ENCODE measurements at regions not wholly inside any gene's neighbourhood (a gene's known extent, or its start where the extent isn't known, plus 50 kb on each side); places are given as distances from the start of the nearest gene placed in this dataset.

DNA sequence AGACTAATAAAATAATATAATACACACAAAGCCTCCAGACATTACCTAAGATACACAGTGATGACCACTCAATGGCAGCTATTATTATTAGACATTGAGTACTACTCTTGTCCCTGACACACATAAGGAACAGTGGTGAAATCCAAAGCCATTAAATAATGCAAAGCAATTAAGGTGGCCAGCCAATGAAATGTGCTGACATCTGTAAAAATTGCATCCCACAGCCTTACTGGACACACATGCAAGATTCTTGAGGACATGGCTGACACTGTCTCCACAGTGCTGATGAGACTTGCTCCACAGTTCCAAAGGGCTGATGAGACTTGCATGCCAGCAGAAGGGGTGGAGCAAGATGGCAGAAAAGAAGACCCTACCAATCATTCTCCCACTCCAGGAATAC lies 447.5 kb downstream of the IRX1 start:
- Mint-ChIP-seq H3K27me3 (ENCODE audit: low read depth) (no peaks in the 10 kb centered on the region), H3K9me3 (ENCODE audit: insufficient read depth) (peaks cover 17% of the 10 kb centered on the region), H3K36me3 (ENCODE audit: low read depth) (peaks cover 3% of the 10 kb centered on the region), H3K27ac (no peak overlapping the region), H3K4me1 (ENCODE audit: low read depth) (peaks cover 10% of the 10 kb centered on the region), H3K4me3 (no peak overlapping the region)
- DNase-seq, result no peak
- ChIA-PET POLR2A (no interaction called here), CTCF (no interaction called here)
- no peak for ATAC-seq

DNA sequence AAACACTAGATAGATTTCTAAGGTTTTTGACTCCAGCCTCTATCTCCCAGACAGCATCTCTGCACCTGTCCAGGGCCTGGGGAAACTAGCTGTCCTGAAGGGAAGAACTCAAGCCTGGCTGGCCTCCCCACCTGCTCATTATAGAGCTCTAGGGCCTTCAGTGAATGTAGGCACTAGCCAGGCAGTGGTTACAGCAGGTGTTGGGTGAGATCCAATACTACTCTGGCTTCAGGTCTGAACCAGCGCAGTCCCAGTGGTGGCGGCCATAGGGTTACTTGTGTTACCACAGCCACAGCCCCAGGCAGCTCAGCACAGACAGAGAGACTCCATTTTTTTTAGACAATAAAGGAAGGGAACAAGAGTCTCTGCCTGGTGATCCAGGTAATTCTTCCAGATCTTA lies 449.2 kb downstream of the IRX1 start:
- ChIA-PET POLR2A (no interaction called here), CTCF (no interaction called here)
- no peak for ATAC-seq
- DNase-seq, result no peak
- Mint-ChIP-seq H3K4me3 (no peak overlapping the region), H3K27ac (no peak overlapping the region), H3K27me3 (ENCODE audit: low read depth) (no peaks in the 10 kb centered on the region), H3K9me3 (ENCODE audit: insufficient read depth) (peaks cover 17% of the 10 kb centered on the region), H3K36me3 (ENCODE audit: low read depth) (peaks cover 3% of the 10 kb centered on the region), H3K4me1 (ENCODE audit: low read depth) (peaks cover 10% of the 10 kb centered on the region)

DNA sequence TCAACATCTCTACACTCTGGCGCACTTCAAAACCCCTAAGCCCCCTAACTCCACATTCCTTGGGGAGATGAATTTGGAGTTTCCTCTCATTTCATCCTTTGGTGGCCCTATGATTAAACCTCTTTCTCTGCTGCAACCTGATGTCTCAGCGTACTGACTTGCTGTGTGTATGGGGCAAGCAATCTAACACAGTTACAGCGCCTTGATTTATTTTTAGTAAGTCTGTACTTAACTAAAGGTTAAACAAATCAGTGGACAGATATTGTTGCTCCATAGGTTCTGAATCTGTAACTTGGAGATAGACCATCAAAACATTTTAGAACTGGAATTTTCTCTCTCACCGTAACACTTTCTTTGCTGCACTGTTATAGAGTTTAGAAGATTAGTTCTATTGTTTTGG lies 452.8 kb downstream of the IRX1 start:
- H3K36me3 Mint-ChIP-seq (ENCODE audit: low read depth), result no peaks in the 10 kb centered on the region
- ChIA-PET POLR2A (no interaction called here), CTCF (no interaction called here)
- DNase-seq, result no peak
- no peak for ATAC-seq
- H3K4me1 Mint-ChIP-seq (ENCODE audit: low read depth), result no peaks in the 10 kb centered on the region
- H3K9me3 Mint-ChIP-seq (ENCODE audit: insufficient read depth), result peaks cover 7% of the 10 kb centered on the region
- no peak overlapping the region for H3K27ac Mint-ChIP-seq
- no peaks in the 10 kb centered on the region for H3K27me3 Mint-ChIP-seq (ENCODE audit: low read depth)
- no peak overlapping the region for H3K4me3 Mint-ChIP-seq

DNA sequence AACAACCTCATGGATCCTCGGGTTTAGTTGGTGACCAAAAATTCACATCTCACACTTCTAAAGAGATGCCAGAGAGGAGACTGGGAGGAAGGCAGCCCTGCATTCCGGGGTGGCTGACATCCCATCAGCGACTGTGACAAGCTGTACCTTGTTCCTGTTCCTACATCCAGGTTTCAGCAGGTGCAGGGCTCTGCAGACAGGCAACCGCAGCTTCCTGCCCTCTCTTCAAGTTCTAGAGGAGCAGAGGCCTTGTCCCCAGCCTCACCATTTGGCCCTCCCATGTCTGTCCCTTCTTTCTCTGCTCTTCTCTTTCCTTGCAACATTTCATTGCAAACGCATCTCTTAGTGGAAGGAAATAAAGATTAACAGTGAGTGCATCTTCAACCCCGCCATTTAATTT lies 454.6 kb downstream of the IRX1 start:
- Mint-ChIP-seq H3K4me3 (no peak overlapping the region), H3K27me3 (ENCODE audit: low read depth) (no peaks in the 10 kb centered on the region), H3K9me3 (ENCODE audit: insufficient read depth) (peaks cover 4% of the 10 kb centered on the region), H3K27ac (no peak overlapping the region), H3K36me3 (ENCODE audit: low read depth) (no peaks in the 10 kb centered on the region), H3K4me1 (ENCODE audit: low read depth) (no peaks in the 10 kb centered on the region)
- ChIA-PET CTCF (no interaction called here), POLR2A (no interaction called here)
- DNase-seq (no peak), ATAC-seq (no peak)

DNA sequence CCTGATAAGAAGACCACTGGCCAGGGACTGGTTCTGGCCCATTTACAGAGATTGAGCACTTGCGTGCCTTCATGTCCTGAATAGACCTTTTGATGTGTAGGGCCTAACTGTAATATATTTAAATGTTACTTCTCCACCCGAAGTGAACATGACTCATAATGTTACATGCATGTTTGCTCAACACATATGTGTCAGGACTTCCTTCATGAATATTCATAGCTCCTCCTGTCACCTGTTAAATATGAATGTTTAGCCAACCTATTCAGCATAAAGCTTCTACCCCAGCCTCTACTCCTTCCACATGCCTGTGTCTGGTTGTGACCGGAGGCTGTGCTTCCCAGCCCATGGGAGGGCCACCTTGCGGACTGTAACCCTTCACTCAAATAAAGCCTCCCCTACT lies 457.5 kb downstream of the IRX1 start:
- Mint-ChIP-seq H3K4me1 (ENCODE audit: low read depth) (no peaks in the 10 kb centered on the region), H3K27me3 (ENCODE audit: low read depth) (no peaks in the 10 kb centered on the region), H3K27ac (no peak overlapping the region), H3K36me3 (ENCODE audit: low read depth) (no peaks in the 10 kb centered on the region), H3K4me3 (no peak overlapping the region), H3K9me3 (ENCODE audit: insufficient read depth) (peaks cover 9% of the 10 kb centered on the region)
- ATAC-seq, result no peak
- no peak for DNase-seq
- ChIA-PET POLR2A (no interaction called here), CTCF (no interaction called here)

DNA sequence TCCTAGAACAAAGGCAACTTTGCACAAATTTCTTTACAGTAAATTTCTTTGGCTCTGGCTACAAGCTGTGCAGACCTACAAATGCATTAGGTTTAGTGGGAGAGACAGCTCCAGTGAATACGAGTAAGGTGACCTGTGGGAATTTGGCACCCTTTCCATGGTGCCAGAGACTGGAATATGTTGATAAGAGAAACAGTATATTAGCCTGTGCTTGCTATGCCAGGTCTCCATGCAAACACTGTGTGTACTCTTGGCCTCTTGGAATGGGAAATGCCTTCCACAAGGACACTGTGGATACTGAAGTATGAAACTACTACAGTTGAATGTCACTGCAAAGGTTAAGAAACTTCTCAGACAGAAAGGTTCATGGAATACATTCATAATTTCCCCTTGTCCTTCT lies 458.5 kb downstream of the IRX1 start:
- POLR2A ChIA-PET, result no interaction called here

DNA sequence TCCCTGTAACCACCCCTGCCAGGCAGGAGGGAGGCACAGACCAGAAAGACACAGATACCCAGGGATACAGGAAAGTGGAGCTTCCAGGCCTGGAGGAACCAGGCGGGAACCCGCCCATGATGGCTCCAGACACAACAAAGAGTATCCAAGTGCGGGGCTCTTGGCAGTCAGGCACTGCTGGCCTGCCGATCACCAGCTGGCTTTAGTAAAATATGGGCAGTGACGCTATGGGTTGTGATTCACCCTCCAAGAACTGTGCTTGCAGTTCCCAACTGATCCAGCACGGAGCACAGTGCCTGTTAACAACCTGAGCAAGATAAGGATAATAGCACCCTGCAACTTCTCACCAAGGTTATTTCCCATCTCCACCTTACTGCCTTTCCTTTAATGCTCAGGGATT lies 463.3 kb downstream of the IRX1 start:
- H3K4me1 Mint-ChIP-seq (ENCODE audit: low read depth), result no peaks in the 10 kb centered on the region
- DNase-seq (no peak), ATAC-seq (no peak)
- no peaks in the 10 kb centered on the region for H3K36me3 Mint-ChIP-seq (ENCODE audit: low read depth)
- H3K27ac Mint-ChIP-seq, result no peak overlapping the region
- no peaks in the 10 kb centered on the region for H3K27me3 Mint-ChIP-seq (ENCODE audit: low read depth)
- ChIA-PET CTCF (no interaction called here), POLR2A (no interaction called here)
- H3K9me3 Mint-ChIP-seq (ENCODE audit: insufficient read depth), result peaks cover 9% of the 10 kb centered on the region
- H3K4me3 Mint-ChIP-seq, result no peak overlapping the region

More for the DNA sequence above, 458.5 kb downstream of the IRX1 start:
- DNase-seq, result no peak
- no peak for ATAC-seq
- Mint-ChIP-seq H3K27ac (no peak overlapping the region), H3K4me1 (ENCODE audit: low read depth) (no peaks in the 10 kb centered on the region), H3K36me3 (ENCODE audit: low read depth) (no peaks in the 10 kb centered on the region), H3K9me3 (ENCODE audit: insufficient read depth) (peaks cover 9% of the 10 kb centered on the region), H3K4me3 (no peak overlapping the region), H3K27me3 (ENCODE audit: low read depth) (no peaks in the 10 kb centered on the region)
- CTCF ChIA-PET, result no interaction called here

DNA sequence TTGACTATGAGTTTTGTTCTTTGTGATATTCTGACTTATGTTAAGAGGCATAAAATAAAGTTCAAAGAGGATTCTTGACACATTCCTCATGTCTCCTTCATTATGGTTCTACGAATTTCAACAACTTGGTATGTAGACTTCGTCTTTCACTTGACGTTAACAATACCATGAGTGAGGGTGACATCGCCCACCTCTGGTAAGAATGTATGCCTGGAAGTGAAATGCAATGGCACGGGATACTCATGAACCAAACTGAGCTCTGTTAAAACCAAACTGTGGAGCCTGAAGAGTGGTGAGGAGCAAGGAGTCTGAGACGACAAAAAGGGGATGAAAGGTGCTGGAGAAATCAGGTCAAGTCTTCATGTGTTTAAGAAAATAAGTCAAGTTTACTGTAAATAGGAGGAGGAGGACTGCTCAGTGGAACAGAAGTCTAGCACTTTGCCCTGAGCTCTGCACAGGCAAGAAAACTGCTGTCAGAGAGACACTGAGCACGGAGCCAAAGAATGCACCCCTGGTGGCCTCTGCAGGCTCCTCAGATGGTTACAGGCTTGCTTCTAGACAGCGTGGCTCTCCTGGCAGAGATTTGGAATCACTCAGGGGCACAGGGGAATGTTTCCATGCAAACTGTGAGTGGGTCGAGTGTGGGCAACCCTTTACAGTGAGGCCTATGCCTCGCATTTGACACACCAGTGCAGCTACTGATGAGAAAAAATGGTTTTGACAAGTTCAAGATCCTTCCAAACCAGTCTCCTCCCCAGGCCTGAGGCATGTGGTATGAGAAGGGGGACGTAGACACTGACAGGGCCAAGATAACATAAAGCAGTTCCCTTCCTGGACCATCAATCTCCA lies 470.1 kb downstream of the IRX1 start:
- CTCF ChIA-PET, result no interaction called here
- H3K4me3 Mint-ChIP-seq, result no peak overlapping the region
- DNase-seq (no peak), ATAC-seq (no peak)
- no peak overlapping the region for H3K27ac Mint-ChIP-seq
- POLR2A ChIA-PET, result no interaction called here
- no peaks in the 10 kb centered on the region for H3K36me3 Mint-ChIP-seq (ENCODE audit: low read depth)
- H3K4me1 Mint-ChIP-seq (ENCODE audit: low read depth), result no peaks in the 10 kb centered on the region
- peaks cover 9% of the 10 kb centered on the region for H3K9me3 Mint-ChIP-seq (ENCODE audit: insufficient read depth)
- H3K27me3 Mint-ChIP-seq (ENCODE audit: low read depth), result no peaks in the 10 kb centered on the region

DNA sequence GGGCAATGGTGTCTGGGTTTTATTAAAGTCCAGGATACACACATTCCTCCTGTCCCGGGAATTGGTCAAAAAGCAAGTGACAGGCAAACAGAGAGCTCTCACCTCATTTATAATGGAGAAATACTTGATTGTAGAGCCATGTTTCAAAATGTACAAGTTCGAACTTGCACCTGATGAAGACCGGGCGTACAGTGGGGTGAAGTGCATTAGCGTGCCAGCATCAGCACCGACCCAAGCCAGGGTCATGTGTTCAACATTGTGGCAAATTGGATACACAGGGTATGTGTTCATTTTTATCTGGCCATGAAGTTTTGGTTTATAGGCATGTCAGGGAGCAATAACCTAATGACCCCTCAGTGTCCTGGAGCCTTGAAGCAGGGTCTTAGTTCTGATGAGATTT lies 472.5 kb downstream of the IRX1 start:
- POLR2A ChIA-PET, result no interaction called here
- no peak overlapping the region for H3K4me3 Mint-ChIP-seq
- no peak for DNase-seq
- no peaks in the 10 kb centered on the region for H3K36me3 Mint-ChIP-seq (ENCODE audit: low read depth)
- no peaks in the 10 kb centered on the region for H3K4me1 Mint-ChIP-seq (ENCODE audit: low read depth)
- CTCF ChIA-PET, result no interaction called here
- H3K27ac Mint-ChIP-seq, result no peak overlapping the region
- peaks cover 9% of the 10 kb centered on the region for H3K9me3 Mint-ChIP-seq (ENCODE audit: insufficient read depth)
- no peaks in the 10 kb centered on the region for H3K27me3 Mint-ChIP-seq (ENCODE audit: low read depth)
- no peak for ATAC-seq

DNA sequence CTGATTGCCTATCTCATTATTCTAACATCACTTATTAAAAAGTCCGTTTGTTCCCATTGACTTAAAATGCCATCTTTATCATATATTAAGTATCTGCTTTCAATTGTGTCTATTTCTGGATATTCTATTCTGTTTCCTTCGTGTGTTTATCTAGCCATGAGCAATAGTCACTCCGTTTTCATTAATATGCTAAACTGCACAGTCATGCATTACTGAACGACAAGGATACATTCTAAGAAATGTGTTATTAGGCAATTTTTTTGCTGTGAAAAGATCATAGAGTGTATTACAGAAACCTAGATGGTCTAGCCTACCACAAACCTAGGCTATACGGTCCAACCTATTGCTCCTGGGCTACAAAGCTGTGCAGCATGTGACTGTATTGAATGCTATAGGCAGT lies 482.9 kb downstream of the IRX1 start:
- POLR2A ChIA-PET, result no interaction called here
- ATAC-seq (no peak), DNase-seq (no peak)
- Mint-ChIP-seq H3K4me3 (no peak overlapping the region), H3K36me3 (ENCODE audit: low read depth) (no peaks in the 10 kb centered on the region), H3K4me1 (ENCODE audit: low read depth) (no peaks in the 10 kb centered on the region), H3K27ac (no peak overlapping the region), H3K27me3 (ENCODE audit: low read depth) (no peaks in the 10 kb centered on the region), H3K9me3 (ENCODE audit: insufficient read depth) (no peaks in the 10 kb centered on the region)
- CTCF ChIA-PET, result no interaction called here

DNA sequence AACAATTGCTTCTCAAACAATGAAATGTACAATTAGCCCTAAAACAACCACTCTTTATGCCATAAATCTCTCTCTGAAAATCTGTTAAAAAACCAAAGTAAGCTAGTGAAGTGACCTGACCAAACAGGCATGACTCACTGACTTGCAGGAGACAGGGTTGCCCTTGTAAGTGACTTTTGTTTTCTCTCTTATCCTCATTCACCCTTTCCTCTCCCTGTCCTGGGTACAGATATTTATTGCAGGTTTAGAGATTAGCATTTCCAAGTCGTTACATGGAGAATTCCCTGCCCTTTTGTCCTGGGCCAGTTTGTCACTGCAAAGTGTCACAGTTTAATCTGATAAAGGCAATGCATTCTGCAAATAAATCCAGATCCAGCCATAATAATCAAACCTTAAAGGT lies 484.2 kb downstream of the IRX1 start:
- no peak overlapping the region for H3K4me3 Mint-ChIP-seq
- ATAC-seq (no peak), DNase-seq (no peak)
- H3K4me1 Mint-ChIP-seq (ENCODE audit: low read depth), result no peaks in the 10 kb centered on the region
- H3K9me3 Mint-ChIP-seq (ENCODE audit: insufficient read depth), result no peaks in the 10 kb centered on the region
- H3K27ac Mint-ChIP-seq, result no peak overlapping the region
- ChIA-PET CTCF (no interaction called here), POLR2A (no interaction called here)
- H3K27me3 Mint-ChIP-seq (ENCODE audit: low read depth), result no peaks in the 10 kb centered on the region
- no peaks in the 10 kb centered on the region for H3K36me3 Mint-ChIP-seq (ENCODE audit: low read depth)

DNA sequence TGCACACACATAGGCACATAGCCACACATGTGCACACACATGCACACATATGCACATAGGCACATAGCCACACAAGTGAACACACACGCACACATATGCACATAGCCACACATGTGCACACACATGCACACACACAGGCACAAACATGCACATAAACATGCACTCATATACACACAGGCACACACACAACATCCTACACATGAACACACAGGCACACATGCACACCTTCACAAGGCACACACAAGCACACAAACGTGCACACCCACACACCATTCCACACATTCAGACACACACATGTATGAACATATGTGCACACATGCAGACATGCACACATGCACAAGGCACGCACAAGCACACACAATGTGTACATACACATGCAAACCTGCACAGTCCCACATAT lies 484.7 kb downstream of the IRX1 start:
- H3K4me3 Mint-ChIP-seq, result no peak overlapping the region
- H3K4me1 Mint-ChIP-seq (ENCODE audit: low read depth), result no peaks in the 10 kb centered on the region
- no peak for ATAC-seq

DNA sequence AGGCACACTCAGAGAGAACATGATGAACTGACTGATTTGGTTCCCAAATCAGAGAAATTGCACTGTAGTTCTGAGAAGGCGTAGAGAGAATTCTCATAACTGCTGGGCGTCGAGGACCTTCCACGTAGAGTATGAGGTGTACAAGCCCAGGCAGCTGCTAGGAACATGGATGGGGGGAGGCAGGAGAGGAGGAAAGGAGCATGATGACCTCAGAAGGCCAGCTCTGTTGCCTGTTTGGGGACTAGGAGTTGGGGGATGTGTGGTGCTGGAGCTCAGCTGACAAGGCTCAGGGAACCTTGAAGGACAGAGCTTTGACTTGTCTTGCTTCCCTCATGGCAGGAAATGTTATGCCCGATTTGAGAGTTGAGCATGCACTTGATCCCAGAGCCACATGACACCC lies 485.4 kb downstream of the IRX1 start:
- DNase-seq (no peak), ATAC-seq (no peak)
- Mint-ChIP-seq H3K27ac (no peak overlapping the region), H3K27me3 (ENCODE audit: low read depth) (no peaks in the 10 kb centered on the region), H3K4me3 (no peak overlapping the region), H3K36me3 (ENCODE audit: low read depth) (no peaks in the 10 kb centered on the region), H3K4me1 (ENCODE audit: low read depth) (no peaks in the 10 kb centered on the region), H3K9me3 (ENCODE audit: insufficient read depth) (peaks cover 2% of the 10 kb centered on the region)
- ChIA-PET CTCF (no interaction called here), POLR2A (no interaction called here)

More for the DNA sequence above, 484.7 kb downstream of the IRX1 start:
- ChIA-PET CTCF (no interaction called here), POLR2A (no interaction called here)
- Mint-ChIP-seq H3K27me3 (ENCODE audit: low read depth) (no peaks in the 10 kb centered on the region), H3K36me3 (ENCODE audit: low read depth) (no peaks in the 10 kb centered on the region), H3K9me3 (ENCODE audit: insufficient read depth) (peaks cover 2% of the 10 kb centered on the region), H3K27ac (no peak overlapping the region)
- no peak for DNase-seq
